Left lobe of liver (tissue), 2 donors: ENCODE measurements at regions not wholly inside any gene's neighbourhood (a gene's known extent, or its start where the extent isn't known, plus 50 kb on each side); places are given as distances from the start of the nearest gene placed in this dataset.
"Not testable (repeated sequence)": the region's sequence is repeated elsewhere in the genome, so short reads cannot be mapped to it uniquely, and the experiment has no call there.

Experiments used
- ATAC-seq: fragments of 200-7000 bp; cut with Tn5 transposase; one replicate; pipeline ENCODE4 v1.9.1; 2020; ENCODE audit warnings: mild to moderate bottlenecking, moderate library complexity
- DNase-seq: peaks from one replicate; pipeline ENCODE4 v3.0.0-alpha.2; 2020; ENCODE audit warnings: low spot score
- donor health status: DM: no; HTN: no; CAD: no; lungs with moderate emphysema.
- donor health status: DM: no; HTN: yes; CAD: no.

- DNase-seq, ATAC-seq: not testable (repeated sequence)
These were observed 323.3 kb upstream of the FGF16 start for GRCh38 chrX:77123917-77124316.

GRCh38 chrX:77127571-77127970, 319.6 kb upstream of the FGF16 start:
- not testable (repeated sequence) for ATAC-seq, DNase-seq

- ATAC-seq (no peak), DNase-seq (no peak)
These were observed 303.3 kb upstream of the FGF16 start for GRCh38 chrX:77143907-77144306.

- no peak for ATAC-seq
These were observed 286.9 kb upstream of the FGF16 start for GRCh38 chrX:77160301-77160700.

GRCh38 chrX:77162777-77163176, 284.4 kb upstream of the FGF16 start:
- peak; percentile 58 for ATAC-seq

More at GRCh38 chrX:77160301-77160700, 286.9 kb upstream of the FGF16 start:
- DNase-seq = no peak

DNA sequence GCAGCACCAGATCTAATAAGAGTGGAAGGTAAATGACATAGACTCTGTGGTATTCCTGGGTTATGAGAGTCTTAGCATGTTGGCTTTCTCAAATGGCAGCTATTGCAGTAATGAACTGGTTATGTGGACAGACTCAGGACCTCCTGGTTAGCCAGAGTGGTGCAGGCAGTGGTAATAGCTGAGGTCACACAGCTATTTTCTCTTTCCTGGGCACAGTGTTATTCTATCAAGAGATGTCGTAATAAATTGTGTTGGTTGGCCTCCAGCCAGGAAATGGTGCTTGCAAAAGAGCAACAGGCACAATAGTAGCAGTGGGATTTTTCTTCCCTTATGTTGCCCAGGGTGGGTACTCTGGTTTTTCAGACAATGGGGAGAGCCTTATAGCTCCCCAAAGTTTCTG, 279.2 kb upstream of the FGF16 start:
- ATAC-seq (peak; percentile 80), DNase-seq (peak; percentile 64)

More at GRCh38 chrX:77162777-77163176, 284.4 kb upstream of the FGF16 start:
- DNase-seq = no peak

DNA sequence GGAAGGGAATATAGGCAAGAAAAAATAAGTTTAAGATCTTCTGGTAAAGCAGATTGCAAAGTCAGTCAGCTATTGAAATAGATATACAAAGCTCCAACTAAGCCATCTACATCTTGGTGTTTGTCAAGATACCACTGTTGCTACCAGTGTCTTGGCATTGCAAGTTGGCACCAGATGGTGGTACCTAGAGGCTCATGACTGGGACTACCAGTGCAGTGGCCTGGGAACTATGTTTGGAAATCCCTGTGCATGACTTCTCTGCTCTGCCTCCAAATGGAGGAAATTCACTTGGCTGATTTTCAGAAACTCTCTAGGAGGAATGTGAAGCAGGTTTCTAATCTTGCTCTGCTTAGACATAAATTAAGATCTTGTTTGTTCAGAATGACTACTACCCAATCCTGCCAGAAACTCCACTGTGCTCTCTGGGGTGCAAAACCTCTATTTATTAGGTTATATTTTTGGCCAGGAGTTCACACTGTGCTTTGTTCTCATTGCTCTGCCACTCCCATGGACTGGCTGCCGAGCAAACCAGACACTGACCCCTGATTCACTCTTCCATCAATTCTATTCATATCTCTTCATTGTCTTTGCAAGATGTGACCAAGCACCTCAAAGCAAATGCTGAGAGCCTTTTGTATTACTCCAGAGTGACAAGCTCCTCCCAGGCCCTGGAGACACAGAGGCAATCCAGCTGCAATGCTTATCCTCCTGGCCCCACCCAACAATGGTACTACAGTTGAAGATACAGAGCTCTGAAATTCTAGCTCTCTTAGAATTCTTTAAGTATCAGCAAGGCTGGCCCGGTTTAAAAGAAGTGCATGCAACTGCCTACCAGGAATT, 272.3 kb upstream of the FGF16 start:
- ATAC-seq (no peak), DNase-seq (no peak)

- no peak for ATAC-seq
- no peak for DNase-seq
These were observed 246.5 kb upstream of the FGF16 start for GRCh38 chrX:77200663-77201062.

- DNase-seq = no peak
- ATAC-seq = no peak
These were observed 224.1 kb upstream of the FGF16 start for GRCh38 chrX:77223046-77223445.

DNA sequence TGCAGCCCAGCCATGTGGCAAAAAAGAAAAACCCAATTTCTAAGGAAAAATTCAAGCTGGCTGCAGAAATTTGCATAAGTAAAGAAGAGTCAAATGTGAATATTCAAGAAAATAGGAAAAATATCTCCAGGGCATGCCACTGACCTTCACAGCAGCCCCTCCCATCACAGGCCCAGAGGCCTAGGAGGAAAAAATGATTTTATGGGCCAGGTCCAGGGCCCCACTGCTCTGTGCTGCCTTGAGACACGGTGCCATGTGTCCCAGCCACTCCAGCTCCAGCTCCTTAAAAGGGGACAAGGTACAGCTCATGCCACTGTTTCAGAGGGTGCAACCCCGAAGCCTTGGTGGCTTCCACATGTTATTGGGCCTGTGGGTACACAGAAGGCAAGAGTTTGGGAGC, 182.7 kb upstream of the FGF16 start:
- no peak for ATAC-seq
- no peak for DNase-seq

DNA sequence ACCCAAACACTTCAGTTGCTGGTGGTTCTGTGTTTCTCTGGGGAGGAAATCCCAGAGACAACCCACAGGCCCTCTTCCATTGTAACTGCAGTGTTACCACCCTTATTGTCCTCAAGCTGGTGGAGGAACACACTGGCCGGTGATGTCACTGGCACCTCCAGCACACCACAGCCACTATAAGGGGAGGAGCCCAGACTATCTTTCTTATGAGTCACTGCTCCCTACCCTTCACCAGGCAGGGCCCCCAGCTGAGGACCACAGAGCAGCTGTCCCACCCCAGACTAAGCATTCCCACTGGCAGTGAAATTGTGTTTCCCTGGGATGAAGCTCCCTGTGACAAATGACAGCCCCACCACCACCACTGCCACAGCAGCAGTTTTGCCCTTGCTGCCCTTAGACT, 171.8 kb upstream of the FGF16 start:
- no peak for DNase-seq
- ATAC-seq = no peak

DNA sequence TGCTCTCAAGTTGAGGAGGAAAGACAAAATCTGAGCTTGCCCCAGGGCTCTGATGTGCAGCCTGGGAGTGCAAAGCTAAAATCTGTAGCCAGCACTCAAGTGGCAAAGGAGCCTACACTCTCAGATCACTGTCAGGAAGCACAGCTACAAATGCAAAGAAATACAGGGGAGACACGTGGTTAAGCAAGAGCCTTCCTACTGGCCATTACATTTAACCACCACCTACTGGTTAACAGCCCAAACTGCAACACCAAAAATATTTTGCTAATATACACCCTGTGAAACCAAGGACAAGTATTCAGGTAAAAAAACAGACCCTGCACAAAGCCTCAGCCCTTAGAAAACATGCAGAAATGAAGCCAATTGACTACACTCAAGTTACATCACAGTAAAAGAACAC, 170.4 kb upstream of the FGF16 start:
- ATAC-seq (no peak), DNase-seq (no peak)

DNA sequence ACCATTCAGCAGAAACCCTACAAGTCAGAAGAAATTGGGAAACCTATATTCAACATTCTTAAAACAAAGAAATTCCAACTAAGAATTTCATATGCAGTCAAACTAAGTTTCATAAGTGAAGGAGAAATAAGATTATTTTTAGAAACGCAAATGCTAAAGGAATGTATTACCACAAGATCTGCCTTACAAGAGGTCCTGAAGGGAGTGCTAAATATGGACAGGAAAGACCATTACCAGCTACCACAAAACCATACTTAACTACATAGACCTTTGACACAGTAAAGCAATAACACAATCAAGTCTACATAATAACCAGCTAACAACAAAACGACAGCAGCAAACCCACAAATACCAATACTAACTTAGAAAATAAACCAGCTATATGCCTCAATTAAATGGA, 169.3 kb upstream of the FGF16 start:
- no peak for ATAC-seq
- no peak for DNase-seq

- ATAC-seq, DNase-seq: not testable (repeated sequence)
These were observed 167.8 kb upstream of the FGF16 start for GRCh38 chrX:77279373-77279772.

GRCh38 chrX:77293331-77293995, 153.7 kb upstream of the FGF16 start:
- DNase-seq = no peak
- ATAC-seq = no peak

DNA sequence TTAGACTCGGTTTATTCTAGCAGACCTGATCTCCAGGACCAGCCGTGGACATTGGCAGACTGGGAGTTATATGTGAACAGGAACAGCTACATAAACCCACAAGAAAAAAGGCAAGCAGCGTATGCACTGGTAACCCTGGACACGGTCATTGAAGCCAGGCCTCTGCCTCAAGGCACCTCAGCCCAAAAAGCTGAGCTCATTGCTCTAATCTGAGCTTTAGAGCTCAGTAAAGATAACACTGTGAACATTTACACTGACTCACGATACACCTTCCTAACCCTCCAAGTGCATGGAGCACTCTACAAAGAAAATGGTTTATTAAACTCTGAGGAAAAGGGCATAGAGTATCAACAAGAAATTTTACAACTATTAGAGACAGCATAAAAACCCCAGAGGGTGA, 148.9 kb upstream of the FGF16 start:
- DNase-seq = no peak
- ATAC-seq = no peak

DNA sequence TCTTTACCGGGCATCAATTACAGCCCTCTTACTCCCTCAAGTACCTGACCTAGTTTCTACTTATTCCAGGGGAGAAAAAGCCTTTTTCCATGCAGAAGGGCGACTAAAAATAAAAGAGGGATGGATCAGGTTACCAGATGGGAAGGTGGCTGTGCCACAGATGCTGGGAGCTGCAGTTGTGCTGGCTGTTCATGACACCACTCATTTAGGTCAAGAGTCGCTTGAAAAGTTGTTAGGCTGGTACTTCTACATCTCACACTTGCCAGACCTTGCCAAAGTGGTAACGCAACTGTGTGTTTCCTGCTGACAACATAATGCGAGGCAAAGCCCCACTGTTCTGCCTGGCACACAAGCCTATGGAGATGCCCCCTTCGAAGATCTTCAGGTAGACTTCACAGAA, 148.4 kb upstream of the FGF16 start:
- no peak for ATAC-seq
- DNase-seq = no peak

- no peak for ATAC-seq
- DNase-seq = no peak
These were observed 147.6 kb upstream of the FGF16 start for GRCh38 chrX:77299549-77299948.

- ATAC-seq (no peak), DNase-seq (no peak)
These were observed 105.2 kb upstream of the FGF16 start for GRCh38 chrX:77342004-77342403.

DNA sequence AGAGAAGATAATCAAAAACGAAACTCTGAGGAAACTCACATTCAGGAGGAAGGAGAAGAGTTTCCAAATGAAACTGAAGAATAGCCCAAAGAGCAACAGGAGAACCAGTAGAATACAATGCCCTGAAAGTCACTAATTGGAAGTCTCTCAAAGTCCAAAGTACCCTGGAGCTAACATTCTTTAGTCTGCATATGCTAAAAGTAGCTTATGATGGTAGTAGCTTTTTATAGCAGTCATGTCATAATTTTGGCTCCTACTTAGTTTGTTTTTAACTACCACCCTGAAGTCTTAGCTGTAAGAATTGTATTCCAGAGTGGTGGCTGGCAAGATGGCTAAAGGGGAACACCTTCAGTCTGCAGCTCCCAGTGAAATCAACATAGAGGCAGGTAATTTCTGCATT, 100.3 kb upstream of the FGF16 start:
- ATAC-seq (no peak), DNase-seq (no peak)

- ATAC-seq (no peak), DNase-seq (no peak)
These were observed 99.6 kb upstream of the FGF16 start for GRCh38 chrX:77347572-77347971.

DNA sequence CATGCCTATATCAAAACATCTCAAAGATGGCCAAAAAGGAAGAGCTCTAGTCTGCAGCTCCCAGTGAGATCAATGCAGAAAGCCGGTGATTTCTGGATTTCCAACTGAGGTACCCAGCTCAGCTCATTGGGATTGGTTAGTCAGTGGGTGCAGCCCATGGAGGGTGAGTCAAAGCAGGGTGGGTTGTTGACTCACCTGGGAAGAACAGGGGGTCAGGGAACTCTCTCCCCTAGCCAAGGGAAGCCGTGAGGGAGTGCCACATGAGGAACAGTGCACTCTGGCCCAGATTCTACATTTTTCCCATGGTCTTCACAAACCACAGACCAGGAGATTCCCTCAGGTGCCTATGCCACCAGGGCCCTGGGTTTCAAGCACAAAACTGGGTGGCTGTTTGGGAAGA, 57.3 kb upstream of the FGF16 start:
- no peak for ATAC-seq
- DNase-seq = no peak
